PC-3 (cell line): ENCODE measurements at regions not wholly inside any gene's neighbourhood (a gene's known extent, or its start where the extent isn't known, plus 50 kb on each side); places are given as distances from the start of the nearest gene placed in this dataset.

Experiments used
- CTCF ChIP-seq: fragments of 300-600 bp; sonication (generic); conservative IDR thresholded peaks from 2 replicates; pipeline ENCODE4 v1.5.1; 2017; ENCODE audit warnings: antibody characterized with exemption, low read depth, mild to moderate bottlenecking, low read length
- EZH2 ChIP-seq: fragments of 300-600 bp; sonication (generic); IDR thresholded peaks from one replicate; pipeline ENCODE4 v1.6.1; 2017; ENCODE audit warnings: antibody characterized with exemption, mild to moderate bottlenecking, low read length; ENCODE audit not compliant: unreplicated experiment
- EZH2phosphoT487 ChIP-seq: fragments of 300-600 bp; sonication (generic); IDR thresholded peaks from 2 replicates; pipeline ENCODE4 v1.6.1; 2018; ENCODE audit warnings: mild to moderate bottlenecking, antibody characterized with exemption, low read length, borderline replicate concordance

- no peak for TF ChIP-seq CTCF
- no peak for TF ChIP-seq EZH2
- TF ChIP-seq EZH2phosphoT487 = no peak
Observed at GRCh38 chr4:84264652-84265051, 234.4 kb downstream of the NKX6-1 start.
